ENCODE measurements at regions not wholly inside any gene's neighbourhood (a gene's known extent, or its start where the extent isn't known, plus 50 kb on each side); places are given as distances from the start of the nearest gene placed in this dataset.

DNA sequence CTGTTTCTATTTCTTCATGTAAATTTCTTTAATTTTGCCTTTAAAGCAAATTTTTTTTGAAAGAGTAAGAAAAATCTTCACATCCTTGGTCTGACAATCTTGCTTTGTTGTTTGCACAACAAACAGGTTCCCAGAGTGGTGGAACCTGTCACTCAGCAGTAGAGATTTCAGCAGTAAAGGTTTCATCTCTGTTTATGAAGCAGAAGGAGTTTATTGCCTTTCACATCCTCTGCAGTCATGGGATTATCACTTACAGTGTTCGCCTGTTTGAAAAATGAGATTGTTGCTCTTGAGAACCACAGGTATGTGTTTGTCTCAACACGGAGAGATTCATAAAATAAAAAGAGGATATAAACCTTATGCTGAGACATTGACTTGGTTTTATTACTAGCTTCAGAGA is 342.6 kb downstream of the IPMK start:
- H3K9me3 ChIP-seq (ENCODE audit: control insufficient read depth, insufficient read depth, low read length), result no peaks in the 10 kb centered on the region
- H3K4me3 ChIP-seq (ENCODE audit: low read depth, low read length), result no peak overlapping the region
- CTCF ChIA-PET, result no interaction called here
- TF ChIP-seq, protein P1, sequence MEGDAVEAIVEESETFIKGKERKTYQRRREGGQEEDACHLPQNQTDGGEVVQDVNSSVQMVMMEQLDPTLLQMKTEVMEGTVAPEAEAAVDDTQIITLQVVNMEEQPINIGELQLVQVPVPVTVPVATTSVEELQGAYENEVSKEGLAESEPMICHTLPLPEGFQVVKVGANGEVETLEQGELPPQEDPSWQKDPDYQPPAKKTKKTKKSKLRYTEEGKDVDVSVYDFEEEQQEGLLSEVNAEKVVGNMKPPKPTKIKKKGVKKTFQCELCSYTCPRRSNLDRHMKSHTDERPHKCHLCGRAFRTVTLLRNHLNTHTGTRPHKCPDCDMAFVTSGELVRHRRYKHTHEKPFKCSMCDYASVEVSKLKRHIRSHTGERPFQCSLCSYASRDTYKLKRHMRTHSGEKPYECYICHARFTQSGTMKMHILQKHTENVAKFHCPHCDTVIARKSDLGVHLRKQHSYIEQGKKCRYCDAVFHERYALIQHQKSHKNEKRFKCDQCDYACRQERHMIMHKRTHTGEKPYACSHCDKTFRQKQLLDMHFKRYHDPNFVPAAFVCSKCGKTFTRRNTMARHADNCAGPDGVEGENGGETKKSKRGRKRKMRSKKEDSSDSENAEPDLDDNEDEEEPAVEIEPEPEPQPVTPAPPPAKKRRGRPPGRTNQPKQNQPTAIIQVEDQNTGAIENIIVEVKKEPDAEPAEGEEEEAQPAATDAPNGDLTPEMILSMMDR (IDR thresholded peaks at IDR 0.05; ENCODE audit: low read depth, low read length), result no peak
- no peak overlapping the region for H3K27ac ChIP-seq (ENCODE audit: low read depth, low read length)
- DNase-seq (ENCODE audit: low read depth, low spot score), result no peak
- POLR2A ChIA-PET, result no interaction called here
- no peaks in the 10 kb centered on the region for H3K27me3 ChIP-seq (ENCODE audit: control insufficient read depth, insufficient read depth, low read length)

DNA sequence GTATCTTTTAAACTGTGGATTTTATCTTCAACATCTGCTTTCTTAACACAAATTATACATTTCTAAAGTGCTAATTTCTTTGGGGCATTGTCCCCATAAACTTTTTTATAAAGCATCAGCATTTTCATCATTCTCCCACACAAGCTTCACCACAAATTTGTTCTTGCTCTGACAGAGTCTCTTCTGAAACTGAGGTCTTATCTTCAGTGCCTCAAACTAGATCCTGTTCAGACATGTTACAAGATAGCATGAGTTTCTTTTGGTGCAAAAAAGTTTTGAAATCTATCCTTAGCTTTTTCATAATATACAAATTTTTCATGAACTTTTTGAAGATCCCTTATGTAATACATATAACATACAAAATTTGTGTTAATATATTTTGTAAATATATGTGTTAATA is 346.6 kb downstream of the IPMK start:
- no peaks in the 10 kb centered on the region for H3K27me3 ChIP-seq (ENCODE audit: control insufficient read depth, insufficient read depth, low read length)
- TF ChIP-seq, protein P1 (IDR thresholded peaks at IDR 0.05; ENCODE audit: low read depth, low read length), result no peak
- no peak for DNase-seq (ENCODE audit: low read depth, low spot score)
- no peak overlapping the region for H3K4me3 ChIP-seq (ENCODE audit: low read depth, low read length)
- ChIA-PET POLR2A (no interaction called here), CTCF (no interaction called here)
- H3K9me3 ChIP-seq (ENCODE audit: control insufficient read depth, insufficient read depth, low read length), result no peaks in the 10 kb centered on the region
- no peak overlapping the region for H3K27ac ChIP-seq (ENCODE audit: low read depth, low read length)

DNA sequence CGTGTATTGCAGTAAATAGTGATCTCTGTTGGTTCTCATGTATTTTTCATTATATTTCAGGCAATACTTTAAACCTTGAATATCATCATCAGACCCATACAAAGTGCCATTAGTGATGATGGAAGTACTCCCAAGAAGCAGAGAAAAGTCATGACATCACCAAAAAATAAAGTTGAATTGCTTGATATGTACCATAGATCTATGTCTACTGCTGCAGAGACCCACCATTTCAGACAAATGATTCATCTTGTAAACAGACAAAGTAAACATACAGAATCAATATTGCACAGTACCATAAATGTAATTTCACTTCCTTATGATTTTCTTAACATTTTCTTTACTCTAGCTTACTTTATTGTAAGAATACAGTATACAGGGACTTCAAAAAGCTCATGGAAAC is 347.8 kb downstream of the IPMK start:
- TF ChIP-seq, protein P1 (IDR thresholded peaks at IDR 0.05; ENCODE audit: low read depth, low read length), result no peak
- no peak overlapping the region for H3K4me3 ChIP-seq (ENCODE audit: low read depth, low read length)
- H3K9me3 ChIP-seq (ENCODE audit: control insufficient read depth, insufficient read depth, low read length), result no peaks in the 10 kb centered on the region
- no peaks in the 10 kb centered on the region for H3K27me3 ChIP-seq (ENCODE audit: control insufficient read depth, insufficient read depth, low read length)
- DNase-seq (ENCODE audit: low read depth, low spot score), result no peak
- no peak overlapping the region for H3K27ac ChIP-seq (ENCODE audit: low read depth, low read length)
- POLR2A ChIA-PET, result no interaction called here
- CTCF ChIA-PET, result no interaction called here

DNA sequence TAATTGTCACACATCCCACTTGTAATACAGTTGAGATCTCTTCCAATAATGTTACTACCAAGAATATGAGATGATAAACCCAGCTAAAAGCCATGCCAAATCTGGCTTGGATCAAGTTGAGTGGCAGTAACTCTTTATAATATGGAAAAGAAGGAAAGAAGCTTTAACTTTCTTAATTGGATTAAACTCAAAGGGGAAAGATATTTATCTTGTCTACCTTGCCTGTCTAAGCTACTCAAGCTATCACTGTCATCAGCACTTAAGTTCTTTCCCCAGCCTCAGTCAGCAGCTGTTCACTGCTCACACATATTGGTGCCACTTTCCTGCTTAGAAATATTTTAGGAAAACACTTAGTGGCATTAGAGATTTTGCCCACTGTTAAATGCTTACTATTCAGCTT is 350.7 kb downstream of the IPMK start:
- no peak overlapping the region for H3K4me3 ChIP-seq (ENCODE audit: low read depth, low read length)
- TF ChIP-seq, protein P1 (IDR thresholded peaks at IDR 0.05; ENCODE audit: low read depth, low read length), result no peak
- CTCF ChIA-PET, result no interaction called here
- no peak overlapping the region for H3K27ac ChIP-seq (ENCODE audit: low read depth, low read length)
- no peaks in the 10 kb centered on the region for H3K27me3 ChIP-seq (ENCODE audit: control insufficient read depth, insufficient read depth, low read length)
- DNase-seq (ENCODE audit: low read depth, low spot score), result no peak
- POLR2A ChIA-PET, result no interaction called here
- no peaks in the 10 kb centered on the region for H3K9me3 ChIP-seq (ENCODE audit: control insufficient read depth, insufficient read depth, low read length)

DNA sequence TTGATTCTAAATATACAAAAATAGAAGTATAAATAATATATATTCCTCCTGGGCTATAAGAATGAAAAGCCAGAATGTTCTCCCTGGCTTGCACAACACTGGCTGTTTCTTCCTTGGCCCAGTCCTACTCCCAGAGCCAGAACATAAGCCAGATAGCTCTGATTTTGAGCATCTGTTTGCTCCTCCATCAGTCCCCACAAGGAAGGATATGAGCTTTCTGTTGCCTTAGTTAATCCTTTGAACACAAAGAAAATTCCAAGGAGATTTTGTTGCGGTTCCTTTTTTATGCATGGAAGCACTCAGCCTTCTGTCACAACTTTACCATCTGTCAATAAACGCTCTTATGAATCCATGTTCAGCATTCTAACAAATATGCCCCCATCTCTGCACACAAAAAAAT is 361.8 kb downstream of the IPMK start:
- Histone ChIP-seq H3K27ac (ENCODE audit: low read depth, low read length) (no peak overlapping the region), H3K9me3 (ENCODE audit: control insufficient read depth, insufficient read depth, low read length) (no peaks in the 10 kb centered on the region), H3K4me3 (ENCODE audit: low read depth, low read length) (no peak overlapping the region), H3K27me3 (ENCODE audit: control insufficient read depth, insufficient read depth, low read length) (no peaks in the 10 kb centered on the region)
- no peak for DNase-seq (ENCODE audit: low read depth, low spot score)
- POLR2A ChIA-PET, result no interaction called here
- CTCF ChIA-PET, result no interaction called here
- TF ChIP-seq, protein P1 (IDR thresholded peaks at IDR 0.05; ENCODE audit: low read depth, low read length), result no peak

Measured in AG04450 (cell line).